Activated T-cell treated with anti-CD3 and anti-CD28 coated beads, Interleukin-2, amount 50 U/mL, for 72 hours (primary cell): ENCODE measurements at regions not wholly inside any gene's neighbourhood (a gene's known extent, or its start where the extent isn't known, plus 50 kb on each side); places are given as distances from the start of the nearest gene placed in this dataset.

ENCODE experiments used
- ATAC-seq, 2 donors: fragments of 150-1000 bp; cut with Tn5 transposase; replicated peaks in 1 of 2; 2 replicates each; pipeline ENCODE4 v1.10.0; 2021; ENCODE audit warnings: moderate library complexity in 2 of 2, mild to moderate bottlenecking in 1 of 2
- DNase-seq, 2 donors: peaks; one replicate each; pipeline ENCODE4 v3.0.0; 2021 to 2022; ENCODE audit warnings: mixed read lengths in 1 of 2
- H3K27ac Mint-ChIP-seq: one replicate; pipeline ENCODE4 v1.8.0; 2022; ENCODE audit warnings: mild to moderate bottlenecking, moderate library complexity, mixed read lengths
- H3K27me3 Mint-ChIP-seq: one replicate; pipeline ENCODE4 v1.8.0; 2022; ENCODE audit warnings: low read depth, mixed read lengths
- H3K36me3 Mint-ChIP-seq, 2 donors: one replicate each; pipeline ENCODE4 v1.8.0; 2022; ENCODE audit warnings: mixed read lengths in 2 of 2, mild to moderate bottlenecking in 1 of 2; ENCODE audit not compliant: insufficient read depth in 2 of 2
- H3K4me1 Mint-ChIP-seq: one replicate; pipeline ENCODE4 v1.8.0; 2022; ENCODE audit warnings: low read depth, mixed read lengths
- H3K4me3 Mint-ChIP-seq, 2 donors: one replicate each; pipeline ENCODE4 v1.8.0; 2022; ENCODE audit warnings: mild to moderate bottlenecking in 2 of 2, mixed read lengths in 2 of 2, moderate library complexity in 2 of 2
- H3K9me3 Mint-ChIP-seq, 2 donors: one replicate each; pipeline ENCODE4 v1.8.0; 2022; ENCODE audit warnings: mixed read lengths in 2 of 2

DNA sequence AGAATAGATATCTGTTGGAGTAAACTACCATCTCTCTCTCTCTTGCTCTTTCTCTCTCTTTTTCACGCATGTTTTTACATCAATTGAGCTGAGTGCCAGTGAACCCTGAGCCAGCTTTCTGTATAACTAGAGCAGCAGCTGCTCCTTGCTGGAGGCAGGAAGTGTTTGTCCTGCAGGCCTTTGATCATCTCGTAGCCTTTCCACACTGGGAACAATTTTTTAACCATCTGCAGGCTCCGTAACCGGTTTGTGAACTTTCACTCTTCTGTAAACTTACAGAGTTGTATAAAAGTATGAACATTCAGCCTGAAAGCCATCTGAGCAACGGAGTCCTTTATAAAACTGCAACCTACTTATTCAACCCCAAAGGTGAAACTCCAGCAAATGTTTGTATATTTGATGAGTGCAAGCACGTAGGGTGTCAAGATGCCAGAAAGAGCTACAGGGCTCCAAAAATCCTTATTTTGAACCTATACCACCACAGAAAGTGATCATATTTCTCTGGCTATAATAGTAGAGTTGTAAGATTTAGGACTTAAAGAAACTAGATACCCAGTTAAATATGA, 162.8 kb upstream of the NFE2L3 start:
- ATAC-seq (no peak), DNase-seq (no peak)
- H3K4me1 Mint-ChIP-seq: no peaks in the 10 kb centered on the region
- H3K27ac Mint-ChIP-seq: no peak overlapping the region
- H3K36me3 Mint-ChIP-seq: no peaks in the 10 kb centered on the region
- no peak overlapping the region for H3K4me3 Mint-ChIP-seq
- no peaks in the 10 kb centered on the region for H3K9me3 Mint-ChIP-seq
- H3K27me3 Mint-ChIP-seq: peaks cover 22% of the 10 kb centered on the region

DNA sequence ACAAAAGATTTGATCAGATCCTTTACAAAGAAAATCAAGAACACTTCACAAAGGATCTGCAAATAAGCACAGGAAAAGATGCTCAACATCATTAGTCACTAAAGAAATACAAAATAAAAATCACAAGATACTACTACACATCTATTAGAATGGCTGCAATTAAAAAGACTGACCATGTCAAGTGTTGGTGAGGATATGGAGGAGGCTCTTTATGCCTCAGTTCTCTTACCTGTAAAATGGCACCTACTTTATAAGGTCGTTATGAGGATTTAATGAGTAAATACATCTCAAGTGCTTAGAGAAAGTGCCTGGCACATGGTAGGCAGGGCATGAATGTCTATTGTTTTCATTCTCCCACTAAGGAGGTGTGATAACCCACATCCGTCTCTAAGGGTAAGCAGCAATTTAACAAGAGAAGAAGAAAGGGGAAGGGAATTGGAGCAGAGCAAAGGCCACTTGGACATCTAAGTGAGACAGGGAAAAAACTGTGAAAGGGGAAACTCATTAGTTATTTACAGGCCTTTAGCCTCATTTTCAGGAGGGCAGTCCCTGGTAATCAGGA, 157.5 kb upstream of the NFE2L3 start:
- peaks cover 14% of the 10 kb centered on the region for H3K27me3 Mint-ChIP-seq
- H3K4me1 Mint-ChIP-seq: no peaks in the 10 kb centered on the region
- no peaks in the 10 kb centered on the region for H3K9me3 Mint-ChIP-seq
- H3K36me3 Mint-ChIP-seq: no peaks in the 10 kb centered on the region
- DNase-seq (no peak), ATAC-seq (no peak)
- H3K4me3 Mint-ChIP-seq: no peak overlapping the region
- no peak overlapping the region for H3K27ac Mint-ChIP-seq

DNA sequence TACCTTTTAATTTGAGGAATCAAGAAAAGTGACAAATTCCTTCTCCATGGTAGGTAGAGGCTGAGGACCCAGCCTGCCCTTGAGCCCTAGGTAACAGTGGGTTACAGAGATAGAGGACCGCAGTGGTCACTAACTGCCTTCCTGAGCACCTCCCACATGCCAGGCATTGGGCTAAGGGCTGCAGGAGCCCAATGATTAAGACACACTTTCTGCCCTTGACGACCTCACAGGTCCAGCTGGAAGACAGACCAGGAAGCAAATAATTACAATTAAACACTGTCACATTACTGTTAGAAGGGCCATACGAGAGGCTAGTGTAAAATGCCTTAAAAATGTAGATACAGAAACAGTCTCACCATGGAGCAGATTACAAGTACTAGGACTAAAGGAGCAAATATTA, 156.8 kb upstream of the NFE2L3 start:
- Mint-ChIP-seq H3K4me1 (no peaks in the 10 kb centered on the region), H3K27ac (no peak overlapping the region), H3K9me3 (no peaks in the 10 kb centered on the region), H3K36me3 (no peaks in the 10 kb centered on the region), H3K4me3 (no peak overlapping the region), H3K27me3 (peaks cover 10% of the 10 kb centered on the region)
- DNase-seq: no peak
- no peak for ATAC-seq

DNA sequence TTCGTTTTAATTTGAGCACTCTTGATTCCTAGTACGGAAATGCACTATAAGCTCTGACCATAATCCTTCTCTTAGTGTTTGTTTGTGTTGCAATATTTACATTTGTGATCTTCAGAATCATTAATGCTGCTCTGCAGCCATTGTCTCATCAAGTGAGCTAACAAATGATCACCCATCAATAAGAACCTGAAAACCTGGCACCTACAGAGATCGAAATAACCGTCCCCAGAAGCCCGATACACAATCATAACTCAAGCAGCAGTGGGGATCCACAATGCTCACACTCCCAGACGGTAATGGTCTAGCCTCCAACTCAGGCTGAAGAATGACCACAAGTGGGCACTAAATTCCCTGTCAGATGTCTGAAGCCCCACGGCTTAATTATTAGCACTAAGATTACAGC, 156.0 kb upstream of the NFE2L3 start:
- Mint-ChIP-seq H3K4me1 (no peaks in the 10 kb centered on the region), H3K36me3 (no peaks in the 10 kb centered on the region), H3K27me3 (peaks cover 5% of the 10 kb centered on the region), H3K9me3 (no peaks in the 10 kb centered on the region), H3K4me3 (no peak overlapping the region), H3K27ac (no peak overlapping the region)
- ATAC-seq (no peak), DNase-seq (no peak)

DNA sequence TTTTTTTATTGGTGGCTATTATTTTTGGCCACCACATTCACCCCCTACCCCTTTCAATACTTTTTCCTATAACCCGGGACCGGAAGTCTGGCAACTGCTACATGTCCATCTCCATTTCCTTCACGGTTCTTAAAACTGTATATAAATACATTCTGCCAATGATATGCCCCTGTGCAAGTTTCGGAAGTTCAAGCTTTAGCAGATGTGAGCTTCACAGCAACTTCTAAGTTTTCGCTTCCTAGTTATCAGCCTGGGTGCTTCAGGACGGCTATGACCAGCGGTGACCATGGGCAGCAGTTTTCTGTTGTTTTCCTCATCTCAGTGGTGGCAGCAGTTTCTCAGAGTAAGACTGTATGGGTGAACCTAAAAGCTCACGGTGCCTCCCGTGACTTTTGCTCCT, 153.5 kb upstream of the NFE2L3 start:
- no peak overlapping the region for H3K27ac Mint-ChIP-seq
- no peak overlapping the region for H3K4me3 Mint-ChIP-seq
- peaks cover 12% of the 10 kb centered on the region for H3K27me3 Mint-ChIP-seq
- H3K9me3 Mint-ChIP-seq: no peaks in the 10 kb centered on the region
- H3K36me3 Mint-ChIP-seq: no peaks in the 10 kb centered on the region
- ATAC-seq (no peak), DNase-seq (no peak)
- H3K4me1 Mint-ChIP-seq: no peaks in the 10 kb centered on the region

DNA sequence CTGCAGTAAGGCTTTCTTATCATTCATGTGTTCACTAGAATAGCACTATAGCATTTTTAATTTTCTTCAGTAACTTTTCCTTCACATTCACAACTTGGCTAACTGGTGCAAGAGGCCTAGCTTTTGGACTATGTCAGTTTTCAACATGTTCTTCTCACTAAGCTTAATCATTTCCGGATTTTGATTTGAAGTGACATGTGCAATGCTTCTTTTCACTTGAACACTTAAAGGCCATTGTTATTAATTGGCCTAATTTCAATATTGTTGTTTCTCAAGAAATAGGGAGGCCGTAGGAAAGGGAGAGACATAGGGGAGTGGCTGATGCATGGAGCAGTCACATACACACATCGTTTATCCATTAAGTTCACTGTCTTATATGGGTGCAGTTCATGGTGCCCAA, 151.2 kb upstream of the NFE2L3 start:
- no peaks in the 10 kb centered on the region for H3K9me3 Mint-ChIP-seq
- no peaks in the 10 kb centered on the region for H3K4me1 Mint-ChIP-seq
- H3K36me3 Mint-ChIP-seq: no peaks in the 10 kb centered on the region
- ATAC-seq (no peak), DNase-seq (no peak)
- no peak overlapping the region for H3K27ac Mint-ChIP-seq
- H3K4me3 Mint-ChIP-seq: no peak overlapping the region
- peaks cover 10% of the 10 kb centered on the region for H3K27me3 Mint-ChIP-seq

DNA sequence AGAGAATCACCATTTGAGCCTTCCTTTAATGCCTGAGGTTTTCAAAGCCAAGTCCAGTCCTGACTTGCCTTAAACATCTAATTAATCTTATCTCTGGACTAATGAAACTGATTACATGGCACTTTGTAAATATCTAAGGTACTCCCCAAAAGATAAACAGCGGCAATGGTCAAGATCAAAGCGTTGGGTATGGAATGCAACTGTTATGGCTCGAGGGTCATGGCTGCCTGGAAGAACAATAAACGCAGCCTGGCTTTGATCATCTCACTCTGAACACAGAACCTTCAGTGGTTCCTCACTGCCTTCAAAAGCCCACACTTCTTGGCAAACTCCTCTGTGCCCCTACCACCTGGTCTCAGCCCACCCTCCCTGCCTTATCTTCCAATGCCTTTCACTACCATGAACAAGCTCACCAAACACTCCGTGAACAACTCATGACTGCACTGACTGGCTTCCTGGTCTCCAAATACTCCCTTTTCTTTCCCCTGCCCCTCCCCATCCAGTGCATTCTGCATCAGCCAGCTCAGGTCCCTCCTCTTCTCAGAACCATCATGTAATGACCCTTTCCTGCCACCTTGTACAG, 150.2 kb upstream of the NFE2L3 start:
- Mint-ChIP-seq H3K4me3 (no peak overlapping the region), H3K27me3 (peaks cover 16% of the 10 kb centered on the region), H3K4me1 (no peaks in the 10 kb centered on the region), H3K9me3 (no peaks in the 10 kb centered on the region), H3K36me3 (no peaks in the 10 kb centered on the region), H3K27ac (no peak overlapping the region)
- DNase-seq: no peak
- ATAC-seq: no peak

DNA sequence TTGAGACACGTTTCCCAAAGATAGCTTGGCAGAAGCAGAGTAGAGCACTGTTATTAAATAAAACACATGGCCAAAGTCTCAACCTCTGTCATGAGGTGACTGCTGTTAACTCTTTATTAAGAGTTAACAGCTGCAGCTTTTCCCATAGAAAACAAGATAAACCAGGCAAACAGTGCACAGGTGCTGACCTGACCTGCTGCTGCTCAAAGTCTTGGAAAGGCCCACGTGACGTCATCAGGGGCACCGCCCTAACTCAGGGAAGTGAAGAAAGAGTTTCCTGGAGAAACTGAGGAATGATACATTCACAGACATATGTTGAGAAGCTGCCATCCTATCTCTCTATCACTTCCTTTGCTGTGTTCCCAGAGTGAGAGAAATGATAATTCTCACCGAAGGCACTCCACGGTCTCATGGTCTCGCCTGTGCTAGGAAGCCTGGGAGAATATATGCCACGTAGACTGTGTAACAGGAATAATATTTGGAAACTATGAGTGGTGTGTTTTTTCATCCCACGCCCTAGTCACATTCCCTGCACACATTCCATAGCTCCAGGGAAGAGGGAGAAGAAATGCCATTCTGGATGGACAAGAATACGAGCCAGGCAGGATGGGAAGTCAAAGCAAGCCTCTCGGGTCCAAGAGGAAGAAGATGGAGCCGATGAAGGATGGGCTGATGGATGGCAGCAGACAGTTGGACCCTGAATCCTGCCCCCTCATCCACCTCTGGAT, 146.2 kb upstream of the NFE2L3 start:
- DNase-seq (no peak), ATAC-seq (no peak)
- Mint-ChIP-seq H3K9me3 (no peaks in the 10 kb centered on the region), H3K4me1 (no peaks in the 10 kb centered on the region), H3K4me3 (no peak overlapping the region), H3K27me3 (peaks cover 29% of the 10 kb centered on the region), H3K27ac (no peak overlapping the region), H3K36me3 (no peaks in the 10 kb centered on the region)

DNA sequence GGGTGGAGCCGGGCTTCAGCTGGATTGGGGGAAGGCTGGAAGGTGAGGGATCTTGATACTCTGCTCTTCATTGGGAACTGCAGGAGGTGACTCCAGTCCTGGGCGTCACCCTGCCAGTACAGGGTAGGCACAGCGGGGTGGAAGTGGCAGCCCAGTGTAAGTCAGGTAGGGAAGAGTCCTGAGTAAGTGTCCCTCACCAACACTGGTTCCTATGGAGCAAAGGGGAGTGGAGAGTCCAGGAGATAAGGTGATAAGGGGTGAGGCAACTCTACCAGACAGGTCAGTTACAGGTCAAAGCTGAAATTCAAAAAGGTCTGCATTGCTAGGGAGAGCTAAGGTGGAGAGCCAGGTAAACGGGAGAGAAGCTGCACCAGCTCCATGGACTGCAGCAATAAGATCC, 145.6 kb upstream of the NFE2L3 start:
- Mint-ChIP-seq H3K27ac (no peak overlapping the region), H3K4me1 (no peaks in the 10 kb centered on the region), H3K9me3 (no peaks in the 10 kb centered on the region), H3K4me3 (no peak overlapping the region), H3K36me3 (no peaks in the 10 kb centered on the region), H3K27me3 (peaks cover 29% of the 10 kb centered on the region)
- DNase-seq (no peak), ATAC-seq (no peak)

DNA sequence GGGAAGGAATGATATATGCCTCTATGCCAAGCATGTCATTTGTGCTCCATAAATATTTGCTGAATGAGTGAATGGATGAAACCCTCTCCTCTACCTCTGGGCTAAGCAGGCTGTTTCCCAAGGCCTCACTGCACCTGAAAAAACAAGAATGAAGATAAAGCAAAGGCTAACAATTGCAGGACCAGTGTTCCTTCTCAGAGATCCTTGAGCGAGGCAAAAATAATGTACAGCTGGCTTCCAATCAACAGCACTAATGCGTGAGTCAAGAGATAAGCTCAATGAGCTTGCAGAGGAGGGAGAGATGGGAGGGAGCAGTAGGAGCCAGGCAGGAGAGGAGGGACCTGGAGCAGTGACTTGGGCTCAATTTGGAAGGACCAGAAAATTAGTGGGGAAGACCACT, 144.5 kb upstream of the NFE2L3 start:
- H3K36me3 Mint-ChIP-seq: no peaks in the 10 kb centered on the region
- H3K27me3 Mint-ChIP-seq: peaks cover 29% of the 10 kb centered on the region
- no peaks in the 10 kb centered on the region for H3K4me1 Mint-ChIP-seq
- DNase-seq (no peak), ATAC-seq (no peak)
- no peak overlapping the region for H3K27ac Mint-ChIP-seq
- no peaks in the 10 kb centered on the region for H3K9me3 Mint-ChIP-seq
- H3K4me3 Mint-ChIP-seq: no peak overlapping the region

DNA sequence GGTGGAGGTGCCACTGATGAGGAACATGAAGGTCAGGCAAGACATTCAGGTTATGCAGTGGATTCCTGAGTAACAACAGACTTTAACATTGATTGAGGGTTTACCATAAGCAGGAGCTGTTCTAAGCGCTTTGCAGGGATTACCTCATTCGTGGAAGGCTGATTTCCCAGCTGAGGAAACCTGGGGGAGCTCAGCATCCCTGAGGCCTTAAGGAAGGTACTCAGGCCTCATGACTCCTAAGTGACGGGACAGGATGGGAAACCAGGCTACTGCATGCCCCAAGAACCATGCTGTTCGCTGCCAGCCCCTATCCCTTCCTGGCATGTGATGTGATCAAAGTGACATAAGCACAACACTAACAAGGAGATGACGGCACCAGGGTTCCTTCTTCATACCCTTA, 143.6 kb upstream of the NFE2L3 start:
- Mint-ChIP-seq H3K27ac (no peak overlapping the region), H3K4me3 (no peak overlapping the region), H3K27me3 (peaks cover 24% of the 10 kb centered on the region), H3K36me3 (no peaks in the 10 kb centered on the region), H3K9me3 (no peaks in the 10 kb centered on the region), H3K4me1 (no peaks in the 10 kb centered on the region)
- no peak for ATAC-seq
- DNase-seq: no peak

DNA sequence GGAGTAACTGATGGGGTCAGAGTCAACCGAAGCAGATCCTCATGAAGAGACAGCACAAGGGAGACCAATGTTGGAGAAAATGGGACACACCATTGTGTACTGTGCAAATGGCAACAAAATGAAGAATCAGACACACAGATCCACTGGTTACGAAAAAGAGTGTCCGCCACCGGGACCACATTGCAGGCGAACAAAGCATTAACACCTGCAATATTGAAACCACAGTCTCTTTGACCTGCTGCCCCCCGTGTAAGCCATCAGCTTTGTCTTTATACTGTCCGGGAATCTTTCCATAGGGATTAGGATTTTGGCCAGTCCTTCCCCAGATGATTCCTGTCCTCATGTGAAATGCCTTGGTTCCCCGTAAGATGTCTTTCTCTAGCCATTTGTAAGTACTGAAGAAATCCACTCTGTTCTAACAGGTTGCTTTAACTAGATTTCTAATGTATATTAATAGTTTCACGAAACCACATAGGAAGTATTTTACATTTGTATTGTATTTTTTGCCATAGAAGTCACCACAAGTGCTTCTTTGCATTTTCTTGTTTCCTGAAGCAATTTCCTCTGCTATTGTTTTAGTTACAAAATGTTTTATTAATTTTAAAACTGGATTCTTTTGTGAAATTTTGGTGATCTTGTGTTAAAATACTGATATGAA, 140.8 kb upstream of the NFE2L3 start:
- no peaks in the 10 kb centered on the region for H3K4me1 Mint-ChIP-seq
- ATAC-seq (no peak), DNase-seq (no peak)
- H3K27me3 Mint-ChIP-seq: peaks cover 34% of the 10 kb centered on the region
- no peak overlapping the region for H3K27ac Mint-ChIP-seq
- no peaks in the 10 kb centered on the region for H3K9me3 Mint-ChIP-seq
- H3K36me3 Mint-ChIP-seq: no peaks in the 10 kb centered on the region
- no peak overlapping the region for H3K4me3 Mint-ChIP-seq

DNA sequence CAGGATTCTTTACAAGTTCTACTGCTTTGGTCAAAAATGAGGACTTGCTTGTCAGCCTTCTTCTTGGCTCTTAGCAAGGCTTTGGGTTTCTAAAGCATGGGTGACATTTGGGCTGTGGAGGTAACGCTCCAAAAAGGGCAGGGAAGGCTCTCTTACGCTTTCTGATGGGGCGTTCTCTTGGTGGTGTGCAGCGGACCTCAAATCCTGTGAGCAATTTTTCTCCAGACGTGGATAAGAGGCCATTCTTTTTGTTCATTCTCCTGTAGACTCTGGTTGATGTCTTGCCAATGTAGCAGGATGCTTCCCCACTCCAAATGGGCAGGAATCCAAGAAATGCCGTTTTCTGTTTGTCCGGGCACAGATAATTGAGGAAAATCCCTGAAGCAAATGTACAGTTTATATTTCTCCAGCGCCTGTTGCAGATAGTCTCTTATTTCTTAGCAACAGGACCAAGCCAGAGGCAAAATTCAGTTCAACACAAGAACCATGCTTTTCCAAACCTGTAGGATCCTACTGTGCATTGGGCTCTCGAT, 138.4 kb upstream of the NFE2L3 start:
- DNase-seq: no peak
- peaks cover 43% of the 10 kb centered on the region for H3K27me3 Mint-ChIP-seq
- H3K4me1 Mint-ChIP-seq: no peaks in the 10 kb centered on the region
- H3K4me3 Mint-ChIP-seq: no peak overlapping the region
- H3K27ac Mint-ChIP-seq: no peak overlapping the region
- ATAC-seq: no peak
- H3K36me3 Mint-ChIP-seq: peaks cover 0 to 1% of the 10 kb centered on the region in 2 donors
- peaks cover 5 to 6% of the 10 kb centered on the region in 2 donors for H3K9me3 Mint-ChIP-seq
